ENCODE measurements at regions not wholly inside any gene's neighbourhood (a gene's known extent, or its start where the extent isn't known, plus 50 kb on each side); places are given as distances from the start of the nearest gene placed in this dataset.

DNA sequence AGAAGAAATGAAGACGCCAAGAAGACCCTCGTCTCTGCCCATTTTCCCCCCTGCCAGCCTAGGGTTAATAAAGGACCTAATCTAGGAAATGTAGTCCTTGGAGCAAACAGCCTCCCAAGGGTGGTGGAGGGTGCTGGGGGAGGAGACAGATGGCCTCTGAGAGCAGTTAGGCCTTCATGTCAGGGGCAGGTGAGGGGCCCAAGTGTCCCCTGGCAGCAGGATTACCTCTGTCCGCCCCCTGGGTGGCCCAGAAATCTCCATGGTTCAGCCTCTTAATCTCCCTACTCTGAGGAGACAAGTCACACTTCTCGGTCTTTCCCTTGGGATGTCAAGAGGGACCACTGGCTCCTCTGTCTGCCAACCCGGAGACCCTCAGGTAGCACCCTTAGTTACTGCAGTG lies 365.4 kb upstream of the TNRC6C start:
- DNase-seq = no peak

DNA sequence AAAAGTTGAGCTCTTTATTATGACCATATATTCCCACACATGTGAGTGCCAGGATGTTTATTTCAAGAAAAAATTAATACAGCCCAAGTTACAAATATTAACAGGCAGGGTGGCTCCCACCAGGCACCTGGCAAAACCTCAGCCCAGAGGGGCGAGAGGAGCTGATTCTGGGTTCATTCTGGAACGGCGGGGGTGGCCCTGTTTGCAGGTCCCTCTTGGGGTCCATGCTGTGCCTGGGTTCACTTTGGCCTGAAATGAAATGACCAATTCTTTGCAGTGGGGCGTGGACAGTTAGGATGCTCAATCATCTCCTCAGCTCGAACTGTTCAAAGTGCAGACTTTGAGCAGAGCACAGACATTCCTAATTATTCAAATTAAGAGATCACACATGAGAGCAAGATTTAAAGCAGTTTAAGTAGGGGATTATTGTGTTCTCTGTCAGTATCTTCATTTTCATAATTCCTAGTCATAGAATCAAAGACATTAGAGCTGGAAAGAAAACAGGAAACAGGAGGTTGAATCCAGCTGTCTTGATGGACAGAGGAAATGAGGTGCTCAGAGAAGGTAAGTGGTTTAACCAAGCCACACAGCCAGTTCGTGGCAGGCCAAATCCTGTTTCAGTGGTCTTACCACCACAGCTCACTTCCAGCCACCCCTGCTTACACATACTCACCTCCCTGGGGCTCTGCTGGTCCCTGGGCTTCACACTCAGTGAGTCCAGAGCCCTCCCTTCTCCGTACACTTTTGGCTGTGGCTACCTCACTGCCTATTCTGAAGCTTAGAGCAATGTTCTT lies 363.9 kb upstream of the TNRC6C start:
- no peak for DNase-seq

DNA sequence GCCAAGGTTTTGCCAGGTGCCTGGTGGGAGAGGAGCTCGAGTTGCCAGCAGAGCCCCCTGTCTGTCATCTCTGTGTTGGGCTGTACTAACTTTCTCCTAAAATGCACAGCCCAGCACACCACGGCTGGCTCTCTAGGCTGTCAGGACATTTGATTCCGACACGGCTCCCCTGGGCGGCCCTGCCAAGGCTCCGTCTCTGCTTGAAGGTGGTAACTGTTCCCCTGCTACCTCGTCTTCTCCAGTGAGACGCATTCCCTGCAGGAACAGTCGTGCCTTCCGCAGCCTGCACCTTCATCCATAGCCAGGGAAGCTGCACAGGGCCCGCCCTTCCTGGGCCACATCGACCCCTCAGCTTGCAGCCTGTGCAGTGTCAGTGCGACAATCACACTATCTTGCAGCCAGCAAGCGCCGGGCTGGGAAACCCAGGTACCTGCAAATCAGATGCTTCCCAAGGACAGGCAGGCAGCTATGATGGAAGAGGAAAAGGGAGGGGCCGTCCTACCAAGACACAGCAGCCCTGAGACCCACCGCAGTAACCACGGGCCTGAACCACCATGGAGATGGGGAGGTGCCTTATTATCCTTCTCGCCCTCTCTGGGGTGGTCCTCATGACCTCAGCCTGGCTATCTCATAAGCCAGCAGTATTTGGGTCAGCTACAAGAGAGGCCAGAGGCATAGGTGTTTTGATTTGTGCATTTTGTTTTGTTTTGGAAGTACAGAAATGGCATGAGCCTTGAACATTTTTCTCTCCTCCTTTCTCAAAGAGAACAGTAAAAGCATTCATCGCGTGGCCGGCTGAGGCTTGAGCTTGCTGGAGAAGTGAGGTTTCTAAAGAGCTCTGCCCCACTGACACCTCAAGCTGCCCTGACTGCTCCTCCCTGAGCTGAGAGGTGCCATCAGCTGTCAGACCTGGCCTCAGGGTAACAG lies 361.7 kb upstream of the TNRC6C start:
- no peak for DNase-seq

DNA sequence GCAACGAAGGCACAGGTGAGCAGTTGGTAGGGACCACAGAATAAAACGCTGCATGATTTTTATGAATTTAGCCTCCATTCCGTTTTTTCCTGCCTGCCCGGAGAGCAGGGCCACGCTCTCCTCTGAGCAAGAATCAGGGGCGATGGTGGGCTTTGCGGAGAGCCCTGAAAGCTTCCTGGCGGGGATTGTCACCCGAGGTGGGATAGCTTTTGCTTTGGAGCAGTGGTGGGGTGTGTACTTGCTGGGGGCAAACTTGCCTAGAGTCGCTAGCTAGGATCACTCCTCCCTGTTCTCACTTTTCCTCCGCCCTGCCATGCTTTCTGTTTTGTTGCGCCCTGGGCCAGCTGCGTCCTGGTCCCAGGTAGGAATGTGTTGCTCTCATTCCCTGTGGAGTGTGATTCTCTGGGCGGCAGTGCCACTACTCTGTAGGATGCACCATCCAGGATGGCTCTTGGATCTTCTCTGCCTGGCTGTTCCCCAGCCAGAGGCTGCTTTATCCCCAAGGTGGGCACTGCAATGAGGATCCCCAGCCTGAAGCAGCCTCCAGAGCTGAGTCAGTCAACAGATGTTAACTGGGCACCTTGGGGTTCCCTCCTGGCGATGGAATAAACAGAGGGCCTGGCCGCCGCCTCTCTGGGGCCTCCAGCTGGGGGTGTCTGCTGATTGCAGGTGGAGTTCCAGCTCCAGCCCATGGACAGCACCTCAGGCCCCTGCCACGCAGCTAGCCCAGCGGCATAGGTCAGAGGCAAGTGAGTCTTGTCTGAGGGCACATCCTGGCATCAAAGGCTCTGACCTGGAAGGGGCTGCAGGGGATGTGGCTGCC lies 360.9 kb upstream of the TNRC6C start:
- DNase-seq = no peak

DNA sequence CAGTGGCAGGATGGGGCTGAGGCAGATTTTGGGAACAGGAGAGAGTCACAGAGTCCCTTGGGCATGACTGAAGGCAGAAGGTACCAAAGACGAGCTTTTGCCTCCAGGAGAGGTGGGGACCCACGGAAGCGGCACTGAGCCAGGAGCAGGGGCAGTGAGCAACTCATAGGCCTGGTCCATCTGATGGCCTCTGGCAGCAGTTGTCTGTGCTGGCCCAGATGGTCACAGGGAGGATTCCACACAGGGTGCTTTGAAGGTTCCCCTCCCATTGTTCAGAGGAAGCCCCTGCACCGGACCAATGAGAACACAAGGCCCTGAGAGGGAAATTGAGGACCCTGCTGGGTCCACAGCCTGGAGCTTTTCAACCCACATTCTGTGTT lies 360.3 kb upstream of the TNRC6C start:
- no peak for DNase-seq

DNA sequence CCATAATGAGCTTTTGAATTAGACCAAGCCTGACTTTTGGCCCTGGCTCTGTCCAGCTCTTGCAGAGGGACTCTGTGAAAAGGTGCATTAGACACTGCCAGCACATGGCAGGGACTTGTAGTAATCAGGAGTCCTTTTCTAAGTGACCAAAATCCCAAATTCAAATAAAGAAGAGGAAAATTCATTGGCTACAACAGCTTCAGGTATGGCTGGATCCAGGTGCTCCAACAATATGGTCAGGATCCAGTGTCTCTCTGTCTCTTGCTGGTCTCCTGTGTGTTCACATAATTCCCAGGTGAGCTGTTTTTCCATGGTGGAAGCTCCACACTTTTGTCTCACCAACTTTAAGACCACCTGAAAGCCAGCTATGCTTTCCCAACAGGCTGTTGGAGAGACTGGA lies 358.8 kb upstream of the TNRC6C start:
- no peak for DNase-seq

DNA sequence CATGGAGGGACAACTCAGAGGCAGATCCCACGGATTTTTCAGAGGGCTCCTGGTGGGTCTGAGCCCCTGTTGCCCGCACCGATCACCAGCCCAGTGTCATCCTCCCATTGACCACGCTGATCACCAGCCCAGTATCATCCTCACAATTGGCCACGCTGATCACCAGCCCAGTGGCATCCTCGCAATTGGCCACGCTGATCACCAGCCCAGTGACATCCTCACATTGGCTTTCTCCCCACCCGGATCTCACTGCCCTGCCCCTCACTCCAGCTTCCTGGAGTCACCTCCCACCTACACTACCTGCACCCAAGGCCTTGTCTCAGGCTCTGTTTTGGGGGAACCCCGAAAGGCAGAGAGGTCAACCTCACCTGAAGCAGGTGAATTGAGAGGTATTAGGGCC lies 358.2 kb upstream of the TNRC6C start:
- DNase-seq = no peak

DNA sequence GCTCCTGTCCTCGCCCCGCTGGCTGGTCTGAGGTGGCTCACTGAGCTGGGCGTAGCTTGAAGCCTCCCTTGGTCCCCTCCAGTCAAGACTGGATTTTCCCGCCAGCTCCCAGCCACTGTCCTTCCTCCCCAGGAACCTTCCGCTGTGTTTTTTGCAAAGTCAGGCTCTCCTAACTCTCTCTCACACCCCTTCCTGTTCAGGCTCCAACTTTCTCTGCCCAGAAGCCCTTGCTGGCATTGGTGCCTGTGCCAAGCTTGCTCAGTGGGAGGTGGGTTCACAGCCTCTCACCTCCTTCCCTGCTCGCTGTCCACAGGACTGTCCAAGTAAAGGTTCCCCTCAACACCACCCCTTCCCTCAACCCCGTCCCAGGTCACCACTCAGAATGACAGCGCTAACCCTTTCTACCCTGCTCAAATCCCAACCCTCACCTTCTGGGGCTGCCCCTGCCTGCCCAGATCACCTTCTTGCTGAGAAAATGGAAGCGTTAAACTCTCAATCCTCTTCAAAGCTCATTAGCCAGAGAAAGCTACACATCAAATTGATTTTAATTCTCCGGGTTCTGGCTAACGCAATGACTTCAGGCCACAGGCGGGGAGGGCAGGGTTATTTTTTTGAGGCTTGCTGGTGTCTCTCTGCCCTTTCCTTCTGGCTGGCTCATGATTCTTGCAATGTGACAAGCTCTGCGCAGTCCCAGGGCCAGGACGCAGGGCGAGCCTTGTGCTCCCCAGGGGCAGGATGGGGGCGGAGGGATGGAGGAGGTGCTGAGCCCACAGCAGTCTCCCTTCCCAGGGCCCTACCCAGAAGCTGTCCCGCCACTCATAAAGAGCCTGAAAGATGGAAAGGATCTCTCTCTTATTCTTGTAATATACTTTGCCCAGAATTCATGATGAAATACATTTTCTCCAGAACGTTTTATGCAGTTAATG lies 357.2 kb upstream of the TNRC6C start:
- no peak for DNase-seq

DNA sequence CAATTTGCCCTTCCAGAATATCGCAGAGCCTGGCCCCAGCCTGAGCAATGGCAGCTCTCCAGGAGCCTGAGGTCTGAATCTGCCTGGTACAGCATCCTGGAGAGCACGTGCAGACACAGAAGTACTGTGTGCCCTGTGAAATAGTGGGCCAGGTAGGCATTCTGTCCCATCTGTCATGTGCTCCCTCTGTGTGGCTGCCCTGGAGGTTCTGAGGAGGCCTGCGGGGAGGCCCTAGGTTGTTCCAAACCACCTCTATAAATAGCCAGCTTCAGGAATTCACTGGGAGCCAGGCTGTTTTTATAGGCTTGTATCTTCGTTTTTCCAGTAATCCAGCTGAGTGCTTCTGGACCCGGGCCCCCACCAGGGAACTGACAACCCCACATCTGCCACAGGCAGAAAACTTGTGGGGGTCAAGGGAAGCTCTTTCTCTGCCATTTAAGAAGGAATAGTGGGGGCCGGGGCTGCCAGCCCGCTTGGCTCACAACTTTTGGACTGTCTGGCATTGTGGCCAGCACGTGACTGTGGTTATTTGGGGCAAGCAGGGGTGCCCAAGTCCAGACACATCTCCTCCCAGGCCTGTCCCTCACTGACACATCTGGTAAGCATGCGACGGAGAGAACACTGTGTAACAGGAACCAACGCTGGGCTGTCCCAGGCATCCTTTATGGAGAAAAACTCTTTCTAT lies 356.3 kb upstream of the TNRC6C start:
- no peak for DNase-seq

DNA sequence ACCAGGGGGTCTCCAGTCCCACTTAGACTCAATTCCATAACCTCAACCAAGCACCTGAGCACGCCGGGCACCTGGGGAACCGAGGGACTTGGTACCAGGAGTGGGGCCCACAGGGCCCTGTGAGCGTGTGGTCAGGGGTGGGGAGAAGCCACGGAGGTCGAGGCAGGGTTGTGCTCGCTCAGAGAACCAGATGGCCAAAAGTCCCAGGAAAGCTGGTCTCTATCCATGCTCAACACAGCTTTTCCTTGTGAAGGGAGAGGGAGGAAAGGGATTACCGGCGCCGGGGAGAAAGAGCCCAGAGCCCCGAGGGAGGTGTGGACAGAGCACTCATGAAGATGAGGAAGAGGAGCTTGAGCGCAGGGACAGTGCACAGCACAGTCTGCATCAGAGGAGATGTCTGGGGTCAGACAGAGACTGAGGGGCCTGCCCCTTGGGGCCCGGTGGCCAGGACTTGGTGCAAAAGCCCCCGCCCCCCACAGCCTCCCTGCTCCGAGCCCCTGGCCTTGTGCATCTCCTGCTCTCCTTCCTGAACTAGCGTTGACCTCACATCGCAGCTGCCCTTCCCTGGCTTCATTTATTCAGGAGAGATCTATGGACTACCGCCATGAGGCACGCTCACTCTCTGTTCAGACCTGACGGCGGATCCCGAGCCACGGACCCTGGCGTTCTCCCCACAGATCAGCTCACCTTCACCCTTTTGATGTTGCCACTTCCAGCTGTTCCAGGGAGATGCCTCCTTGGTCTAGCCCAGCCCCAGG lies 355.4 kb upstream of the TNRC6C start:
- no peak for DNase-seq

DNA sequence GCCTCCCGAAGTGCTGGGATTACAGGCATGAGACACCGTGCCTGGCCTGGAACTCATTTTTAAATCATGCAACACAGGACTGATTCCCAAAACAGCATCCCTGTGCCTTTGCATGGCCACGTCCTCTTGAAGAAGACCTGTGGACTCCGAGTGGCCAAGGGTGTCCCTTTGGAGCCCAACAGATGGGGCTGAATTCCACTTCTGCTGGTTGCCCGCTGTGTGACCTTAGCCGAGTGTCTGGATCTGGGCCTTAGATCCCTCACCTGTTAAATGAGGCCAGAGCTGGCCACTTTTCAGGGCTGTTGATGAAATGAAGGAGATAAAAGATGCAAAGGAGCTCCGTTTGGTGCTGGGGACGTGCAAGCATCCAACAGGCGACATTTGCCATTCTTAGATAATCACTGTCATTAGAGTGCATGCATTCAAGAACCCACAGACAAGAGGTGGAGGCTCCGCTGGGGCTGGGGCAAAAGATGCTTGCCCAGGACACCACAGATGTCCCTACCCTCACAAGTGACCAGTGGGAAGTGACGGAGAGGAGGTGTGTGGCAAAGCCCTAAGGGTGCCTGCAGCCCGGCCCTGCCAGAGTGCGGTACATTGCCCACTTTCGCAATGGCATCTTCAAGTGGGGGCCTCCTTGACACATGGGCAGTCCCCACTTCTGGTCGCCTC lies 354.1 kb upstream of the TNRC6C start:
- no peak for DNase-seq

DNA sequence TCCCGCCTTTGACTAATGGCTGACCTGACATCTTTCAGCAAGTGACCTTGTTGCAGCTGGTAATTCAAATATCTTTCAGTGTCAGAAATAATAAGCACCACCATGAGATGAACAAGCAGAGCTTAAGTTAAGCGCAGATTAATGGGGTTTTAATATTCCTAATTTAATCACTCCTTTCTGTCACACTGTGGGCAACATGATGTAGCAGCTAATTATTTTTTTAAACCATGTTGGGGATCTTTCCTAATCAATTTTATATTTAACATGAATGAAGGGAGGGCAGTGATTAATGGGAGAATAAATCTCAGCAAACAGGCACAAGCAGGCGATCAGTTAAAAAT lies 353.6 kb upstream of the TNRC6C start:
- DNase-seq = no peak

DNA sequence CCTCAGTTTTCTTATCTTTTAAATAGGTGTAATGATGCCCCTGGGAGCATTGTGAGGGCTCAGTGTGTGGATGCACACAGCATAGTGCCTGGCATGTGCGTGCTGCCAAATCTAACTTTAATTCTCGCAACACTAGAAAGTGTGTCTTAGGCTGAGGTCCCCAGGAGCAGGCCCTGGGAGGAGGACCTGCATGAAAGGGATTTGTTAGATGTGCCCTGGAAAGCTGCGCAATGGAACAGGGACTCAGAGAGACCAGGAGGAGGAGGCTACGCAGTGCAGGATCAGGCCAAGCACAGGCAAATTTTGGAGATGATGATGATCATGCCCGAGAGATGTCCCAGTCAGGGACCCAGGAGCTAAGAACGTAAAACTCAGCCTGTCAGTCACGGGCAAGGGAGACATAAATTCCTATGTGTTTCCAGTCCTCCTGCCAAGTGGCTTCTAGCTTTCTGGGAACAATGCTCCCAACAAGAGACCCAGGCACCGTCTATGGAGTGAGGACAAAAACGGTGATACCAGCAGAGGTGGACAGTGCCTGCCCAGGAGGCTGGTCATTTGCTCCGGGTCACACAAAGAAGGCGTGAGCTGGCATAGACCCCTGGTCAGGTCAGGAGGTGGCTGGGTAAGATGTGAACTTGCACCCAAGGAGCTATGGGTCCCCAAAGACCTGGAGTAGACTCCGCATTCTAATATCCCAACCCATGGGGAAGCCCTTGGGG lies 352.2 kb upstream of the TNRC6C start:
- DNase-seq = no peak

DNA sequence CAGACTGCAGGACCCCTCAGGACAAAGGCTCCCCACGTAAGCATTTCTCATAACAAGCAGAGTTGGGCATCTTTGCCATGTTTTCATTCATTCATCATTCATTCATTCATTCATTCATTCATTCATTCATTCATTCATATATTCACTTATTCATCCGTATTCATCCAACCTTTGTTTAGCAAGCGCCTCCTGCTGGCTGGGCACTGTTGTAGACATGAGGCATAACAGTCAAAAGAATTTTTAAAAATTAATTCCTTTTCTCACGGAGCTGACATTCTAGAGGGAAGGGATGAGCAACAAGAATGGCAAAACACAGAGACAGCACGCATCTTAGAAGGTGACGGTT lies 351.7 kb upstream of the TNRC6C start:
- no peak for DNase-seq

DNA sequence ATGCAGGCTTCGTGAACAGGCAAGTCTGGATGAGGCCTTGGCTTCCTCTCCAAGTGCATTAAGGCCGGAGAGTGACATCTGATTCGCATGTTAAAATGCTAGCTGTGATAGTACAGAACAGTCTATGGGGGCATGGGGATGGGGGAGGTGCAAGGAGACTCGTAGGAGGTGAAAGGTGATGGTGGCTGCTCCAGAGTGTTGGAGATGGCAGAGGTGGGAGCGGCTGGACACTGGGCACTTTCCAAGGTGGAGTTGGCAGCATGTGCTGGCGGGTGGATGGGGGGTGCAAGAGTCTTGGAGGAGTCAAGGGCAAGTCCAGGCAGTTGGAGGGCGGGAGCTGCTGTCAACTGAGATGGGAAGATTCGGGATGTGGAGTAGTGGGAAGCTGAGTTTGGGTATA lies 350.9 kb upstream of the TNRC6C start:
- DNase-seq = no peak

DNA sequence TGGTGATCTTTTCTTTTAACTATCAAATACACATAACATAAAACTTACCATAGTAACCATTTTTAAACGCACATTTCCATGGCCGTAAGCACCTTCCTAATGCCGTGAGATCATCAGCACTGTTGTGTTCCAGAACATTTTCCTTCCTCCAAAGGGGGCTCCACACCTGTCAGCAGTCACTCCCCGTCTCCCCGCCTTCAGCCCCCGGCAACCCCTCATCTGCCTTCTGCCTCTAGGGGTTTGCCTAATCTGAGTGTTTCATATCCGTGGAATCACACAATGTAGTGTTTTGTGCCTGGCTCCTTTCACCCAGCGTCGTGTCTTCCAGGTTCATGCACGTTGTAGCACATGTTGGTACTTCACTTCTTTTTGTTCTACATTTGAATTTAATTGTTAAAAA lies 350.1 kb upstream of the TNRC6C start:
- no peak for DNase-seq

DNA sequence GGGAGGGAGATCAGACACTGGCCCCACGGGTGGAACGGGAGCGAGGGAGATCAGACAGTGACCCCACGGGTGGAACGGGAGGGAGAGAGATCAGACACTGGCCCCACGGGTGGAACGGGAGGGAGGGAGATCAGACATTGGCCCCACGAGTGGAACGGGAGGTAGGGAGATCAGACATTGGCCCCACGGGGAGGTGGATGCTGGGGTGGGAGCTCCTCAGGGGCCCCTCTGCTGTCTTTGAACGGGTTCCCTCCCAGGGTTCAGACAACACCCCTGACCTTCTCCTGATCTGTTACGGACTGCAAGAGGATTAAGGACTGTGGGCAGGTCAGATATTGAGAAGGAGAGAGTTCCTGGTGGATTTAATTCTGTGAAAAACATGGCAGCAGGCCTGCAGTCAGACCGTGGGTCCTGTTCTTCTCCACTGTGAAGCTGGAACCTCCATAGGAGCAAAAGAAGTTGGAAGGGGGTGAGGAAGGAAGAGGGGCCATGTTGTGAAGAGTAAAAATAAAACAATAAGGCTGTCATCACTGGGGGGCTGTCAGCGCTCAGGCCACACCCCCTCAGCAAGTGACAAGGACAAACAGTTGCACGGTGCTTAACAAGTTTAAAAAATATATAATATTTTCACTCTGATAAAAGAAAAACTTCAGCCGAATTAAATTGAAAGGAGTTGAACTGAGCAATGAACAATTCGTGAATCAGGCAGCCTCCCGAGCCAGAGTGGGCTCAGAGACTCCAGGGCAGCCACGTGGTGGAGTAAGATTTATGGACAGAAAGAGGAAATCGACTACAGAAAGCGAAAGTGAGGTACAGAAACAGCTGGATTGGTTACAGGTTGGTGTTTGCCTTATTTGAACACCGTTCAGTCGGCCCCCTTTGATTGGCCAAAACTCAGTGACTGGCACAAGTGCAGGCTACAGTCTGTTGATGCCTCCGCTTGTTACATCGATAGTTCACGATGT lies 348.7 kb upstream of the TNRC6C start:
- no peak for DNase-seq

DNA sequence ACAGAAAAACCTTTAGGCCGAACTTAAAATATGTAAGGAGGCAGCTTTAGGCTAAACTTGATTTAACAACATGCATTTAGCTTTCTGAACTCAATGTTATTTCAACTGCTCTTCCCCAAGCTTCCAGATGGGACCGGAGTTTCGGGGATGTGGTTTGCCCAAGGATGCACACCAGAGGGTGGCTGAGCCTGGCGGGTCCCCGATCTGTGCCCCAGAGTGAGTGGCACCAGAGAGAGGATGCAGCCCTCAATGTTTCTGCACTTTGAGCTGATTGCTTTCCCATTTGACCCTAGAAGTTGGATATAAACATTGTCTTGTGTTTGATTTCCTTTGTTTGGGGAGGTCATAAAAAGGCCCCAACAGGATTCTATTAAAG lies 348.0 kb upstream of the TNRC6C start:
- DNase-seq = no peak

All from NCI-H2171 treated with DMSO at 0.1 percent for 48 hours (cell line).